G401 (cell line): ENCODE measurements at regions not wholly inside any gene's neighbourhood (a gene's known extent, or its start where the extent isn't known, plus 50 kb on each side); places are given as distances from the start of the nearest gene placed in this dataset.
A peak's percentile ranks its signal among the peaks of the same experiment; 100 is the strongest.
"Not testable (repeated sequence)": the region's sequence is repeated elsewhere in the genome, so short reads cannot be mapped to it uniquely, and the experiment has no call there.

ENCODE experiments used
- DNase-seq: peaks from one replicate; pipeline ENCODE4 v3.0.0-alpha.2; 2015; ENCODE audit warnings: low spot score
- in situ Hi-C: cut with HindIII; loops from 2 replicates; pipeline ENCODE4 v1.10.0; 2016; ENCODE audit warnings: low sequenced_read_pairs, mixed read lengths

- in situ Hi-C loops, result loop anchor here (5.0 kb wide), 1 partner anchor 285 kb away; no protein-coding TSS in a partner anchor
- DNase-seq, result no peak
Measured at GRCh38 chr22:49352361-49353169, 475.1 kb downstream of the BRD1 start.

GRCh38 chr22:49351761-49352227 is 475.9 kb downstream of the BRD1 start:
- in situ Hi-C loops, result loop anchor here (5.0 kb wide), 1 partner anchor 286 kb away; no protein-coding TSS in a partner anchor
- no peak for DNase-seq

GRCh38 chr22:49350441-49351121 is 477.1 kb downstream of the BRD1 start:
- DNase-seq, result no peak
- in situ Hi-C loops, result loop anchor here (5.0 kb wide), 1 partner anchor 287 kb away; no protein-coding TSS in a partner anchor

GRCh38 chr22:49349841-49350381 is 477.8 kb downstream of the BRD1 start:
- in situ Hi-C loops, result loop anchor here (5.0 kb wide), 1 partner anchor 287 kb away; no protein-coding TSS in a partner anchor
- DNase-seq, result no peak

GRCh38 chr22:49349181-49349835 is 478.4 kb downstream of the BRD1 start:
- in situ Hi-C loops, result no loop called here
- DNase-seq, result peak; percentile 69

GRCh38 chr22:49348631-49349030 is 479.0 kb downstream of the BRD1 start:
- no peak for DNase-seq
- in situ Hi-C loops, result no loop called here

- in situ Hi-C loops, result no loop called here
- DNase-seq, result no peak
Measured at GRCh38 chr22:49347376-49347775, 480.3 kb downstream of the BRD1 start.

GRCh38 chr22:49345896-49346295 is 481.8 kb downstream of the BRD1 start:
- in situ Hi-C loops, result no loop called here
- no peak for DNase-seq

GRCh38 chr22:49344656-49345055 is 483.0 kb downstream of the BRD1 start:
- no peak for DNase-seq
- in situ Hi-C loops, result no loop called here

- DNase-seq, result no peak
- in situ Hi-C loops, result no loop called here
Measured at GRCh38 chr22:49344161-49344560, 483.5 kb downstream of the BRD1 start.

GRCh38 chr22:49340406-49340805 is 487.3 kb downstream of the BRD1 start:
- DNase-seq, result no peak
- in situ Hi-C loops, result no loop called here

- in situ Hi-C loops, DNase-seq: not testable (repeated sequence)
Measured at GRCh38 chr22:49336483-49336882, 491.2 kb downstream of the BRD1 start.

- no peak for DNase-seq
- in situ Hi-C loops, result no loop called here
Measured at GRCh38 chr22:49334976-49335375, 492.7 kb downstream of the BRD1 start.

- no peak for DNase-seq
- in situ Hi-C loops, result no loop called here
Measured at GRCh38 chr22:49334449-49334789, 493.3 kb downstream of the BRD1 start.

- in situ Hi-C loops, result no loop called here
- DNase-seq, result no peak
Measured at GRCh38 chr22:49333206-49333605, 494.5 kb downstream of the BRD1 start.

GRCh38 chr22:49332691-49333090 is 495.0 kb downstream of the BRD1 start:
- in situ Hi-C loops, result no loop called here
- no peak for DNase-seq

- in situ Hi-C loops, result no loop called here
- DNase-seq, result no peak
Measured at GRCh38 chr22:49331878-49332277, 495.8 kb downstream of the BRD1 start.

GRCh38 chr22:49331223-49331815 is 496.4 kb downstream of the BRD1 start:
- no peak for DNase-seq
- in situ Hi-C loops, result no loop called here
